Omental fat pad (tissue), 3 donors: ENCODE measurements at regions not wholly inside any gene's neighbourhood (a gene's known extent, or its start where the extent isn't known, plus 50 kb on each side); places are given as distances from the start of the nearest gene placed in this dataset.

Experiments used
- ATAC-seq: fragments of 150-250 bp; one replicate; pipeline ENCODE4 v1.9.1; 2016; ENCODE audit warnings: mild to moderate bottlenecking, moderate library complexity; ENCODE audit not compliant: low FRiP score
- DNase-seq: peaks from one replicate; pipeline ENCODE4 v3.0.0-alpha.2; 2019; ENCODE audit warnings: low spot score
- CTCF ChIP-seq, 3 donors: fragments of 450-650 bp; IDR thresholded peaks; one replicate each; pipeline ENCODE4 v1.5.1; 2016 to 2017; ENCODE audit warnings: antibody characterized with exemption in 3 of 3, mild to moderate bottlenecking in 3 of 3, moderate library complexity in 2 of 3

- no peak for TF ChIP-seq CTCF (IDR thresholded peaks at IDR 0.05)
- no peak for DNase-seq
- ATAC-seq, result peak; percentile 63
These were observed 52.8 kb downstream of the FAM43A start for GRCh38 chr3:194738254-194739093.

- ATAC-seq (peak; percentile 79), DNase-seq (no peak)
- no peak for TF ChIP-seq CTCF (IDR thresholded peaks at IDR 0.05)
These were observed 54.0 kb downstream of the FAM43A start for GRCh38 chr3:194739498-194740284.

GRCh38 chr3:194740859-194741491 lies 55.3 kb downstream of the FAM43A start:
- DNase-seq (no peak), ATAC-seq (no peak)
- TF ChIP-seq CTCF (IDR thresholded peaks at IDR 0.05), result no peak

GRCh38 chr3:194741916-194742315 lies 56.2 kb downstream of the FAM43A start:
- no peak for ATAC-seq
- no peak for TF ChIP-seq CTCF (IDR thresholded peaks at IDR 0.05)
- DNase-seq, result no peak

- TF ChIP-seq CTCF (IDR thresholded peaks at IDR 0.05), result no peak
These were observed 59.1 kb downstream of the FAM43A start for GRCh38 chr3:194744826-194745225.

GRCh38 chr3:194745422-194746184 lies 59.9 kb downstream of the FAM43A start:
- ATAC-seq (no peak), DNase-seq (no peak)
- no peak for TF ChIP-seq CTCF (IDR thresholded peaks at IDR 0.05)

More at GRCh38 chr3:194744826-194745225, 59.1 kb downstream of the FAM43A start:
- ATAC-seq, result no peak
- no peak for DNase-seq
